Natural killer cell (primary cell): ENCODE measurements at regions not wholly inside any gene's neighbourhood (a gene's known extent, or its start where the extent isn't known, plus 50 kb on each side); places are given as distances from the start of the nearest gene placed in this dataset.
"Not testable (repeated sequence)": the region's sequence is repeated elsewhere in the genome, so short reads cannot be mapped to it uniquely, and the experiment has no call there.

ENCODE experiments used
- ATAC-seq, 3 donors: fragments of 150-1000 bp in 2 of 3; fragments of 200-7000 bp in 1 of 3; cut with Tn5 transposase; 1 replicate in 1 of 3; 2 replicates in 2 of 3; pipeline ENCODE4 v1.10.0; 2021; ENCODE audit warnings: mild to moderate bottlenecking in 2 of 3, moderate library complexity in 2 of 3
- DNase-seq, 2 donors: peaks; one replicate each; pipeline versions ENCODE4 v3.0.0 to v3.0.0-alpha.2; 2013 to 2021; ENCODE audit warnings: mixed read lengths in 1 of 2
- H3K27ac ChIP-seq: one replicate; pipeline ENCODE4 v1.5.1; 2013; ENCODE audit warnings: mild to moderate bottlenecking, low read length
- H3K27me3 ChIP-seq: one replicate; pipeline ENCODE4 v1.6.1; 2013; ENCODE audit warnings: low read length; ENCODE audit not compliant: control insufficient read depth, insufficient read depth
- H3K36me3 ChIP-seq: one replicate; pipeline ENCODE4 v1.6.1; 2013; ENCODE audit warnings: low read length; ENCODE audit not compliant: control insufficient read depth, insufficient read depth
- H3K4me1 ChIP-seq: one replicate; pipeline ENCODE4 v1.6.1; 2013; ENCODE audit warnings: low read length; ENCODE audit not compliant: control insufficient read depth, insufficient read depth
- H3K4me3 ChIP-seq: one replicate; pipeline ENCODE4 v1.5.1; 2013; ENCODE audit warnings: low read length
- H3K9me3 ChIP-seq: one replicate; pipeline ENCODE4 v1.6.1; 2013; ENCODE audit warnings: low read length; ENCODE audit not compliant: control insufficient read depth, insufficient read depth
- H3K27ac Mint-ChIP-seq, 2 donors: one replicate each; pipeline ENCODE4 v1.8.0; 2022; ENCODE audit warnings: mild to moderate bottlenecking in 2 of 2, mixed read lengths in 2 of 2, moderate library complexity in 1 of 2
- H3K27me3 Mint-ChIP-seq, 2 donors: one replicate each; pipeline ENCODE4 v1.8.0; 2022; ENCODE audit warnings: low read depth in 2 of 2, mixed read lengths in 2 of 2
- H3K36me3 Mint-ChIP-seq: one replicate; pipeline ENCODE4 v1.8.0; 2022; ENCODE audit warnings: mixed read lengths
- H3K4me1 Mint-ChIP-seq, 2 donors: one replicate each; pipeline ENCODE4 v1.8.0; 2022; ENCODE audit warnings: mixed read lengths in 2 of 2
- H3K4me3 Mint-ChIP-seq: one replicate; pipeline ENCODE4 v1.8.0; 2022; ENCODE audit warnings: mild to moderate bottlenecking, moderate library complexity, mixed read lengths
- H3K9me3 Mint-ChIP-seq, 2 donors: one replicate each; pipeline ENCODE4 v1.8.0; 2022; ENCODE audit warnings: mixed read lengths in 2 of 2
- WGBS: methylation state at CpG from one replicate; pipeline ENCODE4 v1.1.7; 2013; ENCODE audit warnings: missing lambda C conversion rate; ENCODE audit not compliant: insufficient coverage; 5-methylcytosine and 5-hydroxymethylcytosine counted together
- intact Hi-C: fragments of 100-400 bp; cut with micrococcal nuclease; formaldehyde crosslinking; loops from one replicate; pipeline ENCODE4 v1.14.2; 2022
- TF ChIP-seq, protein P1 (sequence below): fragments of 200-600 bp; IDR thresholded peaks from one replicate; pipeline ENCODE4 v1.8.0; 2022; ENCODE audit warnings: antibody characterized with exemption

DNA sequence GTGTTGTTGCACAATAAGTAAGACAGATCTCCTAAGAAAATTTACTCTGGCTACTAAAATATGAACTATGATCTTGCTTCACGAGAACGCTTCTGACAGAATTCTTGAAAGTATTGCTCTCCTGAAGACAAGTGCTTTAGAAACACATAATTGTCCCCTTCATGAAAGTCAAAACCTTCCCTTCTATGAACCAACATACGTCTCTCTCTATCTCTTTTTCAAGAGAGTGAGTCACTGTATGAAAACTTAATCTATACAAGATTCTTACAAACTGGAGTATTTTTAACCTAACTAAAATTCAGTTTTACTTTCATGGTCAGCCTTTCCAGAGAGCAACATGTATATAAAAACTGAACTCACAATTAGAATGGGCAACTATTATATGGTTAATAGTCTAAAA, 688.0 kb upstream of the CTNND2 start:
- H3K4me1 ChIP-seq, result no peaks in the 10 kb centered on the region
- Mint-ChIP-seq H3K4me1 (no peaks in the 10 kb centered on the region), H3K36me3 (no peaks in the 10 kb centered on the region), H3K27ac (no peak overlapping the region), H3K9me3 (peaks cover 6 to 16% of the 10 kb centered on the region in 2 donors), H3K4me3 (no peak overlapping the region), H3K27me3 (no peaks in the 10 kb centered on the region)
- no peak for ATAC-seq
- TF ChIP-seq, protein P1, sequence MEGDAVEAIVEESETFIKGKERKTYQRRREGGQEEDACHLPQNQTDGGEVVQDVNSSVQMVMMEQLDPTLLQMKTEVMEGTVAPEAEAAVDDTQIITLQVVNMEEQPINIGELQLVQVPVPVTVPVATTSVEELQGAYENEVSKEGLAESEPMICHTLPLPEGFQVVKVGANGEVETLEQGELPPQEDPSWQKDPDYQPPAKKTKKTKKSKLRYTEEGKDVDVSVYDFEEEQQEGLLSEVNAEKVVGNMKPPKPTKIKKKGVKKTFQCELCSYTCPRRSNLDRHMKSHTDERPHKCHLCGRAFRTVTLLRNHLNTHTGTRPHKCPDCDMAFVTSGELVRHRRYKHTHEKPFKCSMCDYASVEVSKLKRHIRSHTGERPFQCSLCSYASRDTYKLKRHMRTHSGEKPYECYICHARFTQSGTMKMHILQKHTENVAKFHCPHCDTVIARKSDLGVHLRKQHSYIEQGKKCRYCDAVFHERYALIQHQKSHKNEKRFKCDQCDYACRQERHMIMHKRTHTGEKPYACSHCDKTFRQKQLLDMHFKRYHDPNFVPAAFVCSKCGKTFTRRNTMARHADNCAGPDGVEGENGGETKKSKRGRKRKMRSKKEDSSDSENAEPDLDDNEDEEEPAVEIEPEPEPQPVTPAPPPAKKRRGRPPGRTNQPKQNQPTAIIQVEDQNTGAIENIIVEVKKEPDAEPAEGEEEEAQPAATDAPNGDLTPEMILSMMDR, result no peak
- H3K9me3 ChIP-seq, result no peaks in the 10 kb centered on the region
- whole genome bisulfite sequencing, result 98% methylated on average over 3 of the region's 3 CpGs
- no peaks in the 10 kb centered on the region for H3K36me3 ChIP-seq
- H3K27ac ChIP-seq, result no peak overlapping the region
- intact Hi-C loops, result no loop called here
- no peak overlapping the region for H3K4me3 ChIP-seq
- no peak for DNase-seq
- H3K27me3 ChIP-seq, result no peaks in the 10 kb centered on the region

DNA sequence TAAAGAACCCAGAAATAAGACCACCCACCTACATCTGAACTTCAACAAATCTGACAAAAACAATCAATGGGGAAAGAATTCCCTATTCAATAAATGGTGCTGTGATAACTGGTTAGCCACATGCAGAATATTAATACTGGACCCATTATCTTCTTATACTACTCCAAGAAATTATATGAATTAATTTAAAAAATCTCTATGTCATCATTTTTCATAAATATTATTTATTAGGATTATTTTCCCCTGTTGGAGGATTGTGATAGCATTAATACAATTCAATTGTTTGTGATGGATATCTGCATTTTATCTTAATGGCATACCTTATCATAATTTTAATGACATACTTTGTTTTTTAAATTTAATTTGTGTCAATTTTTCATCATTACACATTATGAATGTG, 682.2 kb upstream of the CTNND2 start:
- Histone ChIP-seq H3K36me3 (no peaks in the 10 kb centered on the region), H3K27ac (no peak overlapping the region), H3K9me3 (no peaks in the 10 kb centered on the region), H3K4me1 (no peaks in the 10 kb centered on the region), H3K4me3 (no peak overlapping the region), H3K27me3 (no peaks in the 10 kb centered on the region)
- H3K27ac Mint-ChIP-seq, result no peak overlapping the region
- H3K36me3 Mint-ChIP-seq, result no peaks in the 10 kb centered on the region
- peaks cover 6 to 23% of the 10 kb centered on the region in 2 donors for H3K9me3 Mint-ChIP-seq
- no peak for ATAC-seq
- TF ChIP-seq, protein P1, result no peak
- intact Hi-C loops, result no loop called here
- no peaks in the 10 kb centered on the region for H3K27me3 Mint-ChIP-seq
- no peak for DNase-seq
- no peak overlapping the region for H3K4me3 Mint-ChIP-seq
- no peaks in the 10 kb centered on the region for H3K4me1 Mint-ChIP-seq

DNA sequence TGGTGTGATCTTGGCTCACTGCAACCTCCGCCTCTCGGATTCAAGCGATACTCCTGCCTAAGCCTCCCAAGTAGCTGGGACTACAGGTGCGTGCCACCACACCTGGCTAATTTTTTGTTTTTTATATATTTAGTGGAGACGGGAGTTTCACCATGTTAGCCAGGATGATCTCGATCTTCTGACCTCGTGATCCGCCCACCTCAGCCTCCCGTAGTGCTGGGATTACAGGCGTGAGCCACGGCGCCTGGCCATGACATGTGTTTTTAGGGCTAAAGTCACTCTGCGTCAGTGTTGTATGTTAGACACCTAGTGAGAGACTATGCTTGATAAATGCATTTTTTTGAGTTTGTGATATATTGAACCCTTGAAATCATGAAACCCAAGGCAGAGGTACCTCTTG, 674.6 kb upstream of the CTNND2 start:
- H3K27ac Mint-ChIP-seq, H3K36me3 Mint-ChIP-seq, intact Hi-C loops, H3K9me3 Mint-ChIP-seq, H3K4me3 ChIP-seq, H3K27ac ChIP-seq, ATAC-seq, H3K4me1 Mint-ChIP-seq, H3K36me3 ChIP-seq, H3K4me3 Mint-ChIP-seq, H3K9me3 ChIP-seq, H3K4me1 ChIP-seq, H3K27me3 ChIP-seq, DNase-seq, H3K27me3 Mint-ChIP-seq: not testable (repeated sequence)
- WGBS, result 86% methylated on average over 13 of the region's 13 CpGs

DNA sequence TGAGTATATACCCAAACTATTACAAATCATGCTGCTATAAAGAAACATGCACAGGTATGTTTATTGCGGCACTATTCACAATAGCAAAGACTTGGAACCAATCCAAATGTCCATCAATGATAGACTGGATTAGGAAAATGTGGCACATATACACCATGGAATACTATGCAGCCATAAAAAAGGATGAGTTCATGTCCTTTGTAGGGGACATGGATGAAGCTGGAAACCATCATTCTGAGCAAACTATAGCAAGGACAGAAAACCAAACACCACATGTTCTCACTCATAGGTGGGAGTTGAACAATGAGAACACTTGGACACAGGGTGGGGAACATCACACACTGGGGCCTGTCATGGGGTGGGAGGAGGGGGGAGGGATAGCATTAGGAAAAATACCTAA, 672.7 kb upstream of the CTNND2 start:
- DNase-seq, H3K27me3 Mint-ChIP-seq, H3K27ac ChIP-seq, H3K27me3 ChIP-seq, H3K9me3 ChIP-seq, H3K36me3 ChIP-seq, H3K27ac Mint-ChIP-seq, H3K9me3 Mint-ChIP-seq, H3K4me1 Mint-ChIP-seq, intact Hi-C loops, H3K4me1 ChIP-seq, ATAC-seq, H3K4me3 ChIP-seq, H3K36me3 Mint-ChIP-seq, H3K4me3 Mint-ChIP-seq: not testable (repeated sequence)
- WGBS, result no CpG with 5 or more reads among the region's 1 CpG

DNA sequence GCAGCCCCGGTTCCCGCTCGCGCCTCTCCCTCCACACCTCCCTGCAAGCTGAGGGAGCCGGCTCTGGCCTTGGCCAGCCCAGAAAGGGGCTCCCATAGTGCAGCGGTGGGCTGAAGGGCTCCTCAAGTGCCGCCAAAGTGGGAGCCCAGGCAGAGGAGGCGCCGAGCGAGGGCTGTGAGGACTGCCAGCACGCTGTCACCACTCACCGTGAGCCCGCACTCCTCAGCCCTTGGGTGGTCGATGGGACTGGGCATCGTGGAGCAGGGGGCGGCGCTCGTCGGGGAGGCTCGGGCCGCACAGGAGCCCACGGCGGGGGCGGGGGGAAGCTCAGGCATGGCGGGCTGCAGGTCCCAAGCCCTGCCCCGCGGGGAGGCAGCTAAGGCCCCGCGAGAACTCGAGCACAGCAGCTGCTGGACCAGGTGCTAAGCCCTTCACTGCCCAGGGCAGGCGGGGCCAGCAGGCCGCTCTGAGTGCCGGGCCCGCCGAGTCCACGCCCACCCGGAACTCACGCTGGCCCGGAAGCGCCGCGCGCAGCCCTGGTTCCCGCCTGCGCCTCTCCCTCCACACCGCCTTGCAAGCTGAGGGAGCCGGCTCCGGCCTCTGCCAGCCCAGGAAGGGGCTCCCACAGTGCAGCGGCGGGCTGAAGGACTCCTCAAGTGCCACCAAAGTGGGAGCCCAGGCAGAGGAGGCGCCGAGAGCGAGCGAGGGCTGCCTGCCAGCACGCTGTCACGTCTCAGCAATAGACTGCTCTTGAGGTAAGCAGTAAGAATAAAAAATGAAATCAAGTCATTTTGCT, 670.2 kb upstream of the CTNND2 start:
- H3K4me1 Mint-ChIP-seq, H3K9me3 ChIP-seq, DNase-seq, H3K4me3 Mint-ChIP-seq, H3K27me3 Mint-ChIP-seq, H3K36me3 Mint-ChIP-seq, H3K4me3 ChIP-seq, intact Hi-C loops, H3K9me3 Mint-ChIP-seq, H3K27me3 ChIP-seq, H3K36me3 ChIP-seq, H3K27ac ChIP-seq, ATAC-seq, H3K4me1 ChIP-seq, H3K27ac Mint-ChIP-seq: not testable (repeated sequence)
- 95% methylated on average over 51 of the region's 56 CpGs for WGBS

DNA sequence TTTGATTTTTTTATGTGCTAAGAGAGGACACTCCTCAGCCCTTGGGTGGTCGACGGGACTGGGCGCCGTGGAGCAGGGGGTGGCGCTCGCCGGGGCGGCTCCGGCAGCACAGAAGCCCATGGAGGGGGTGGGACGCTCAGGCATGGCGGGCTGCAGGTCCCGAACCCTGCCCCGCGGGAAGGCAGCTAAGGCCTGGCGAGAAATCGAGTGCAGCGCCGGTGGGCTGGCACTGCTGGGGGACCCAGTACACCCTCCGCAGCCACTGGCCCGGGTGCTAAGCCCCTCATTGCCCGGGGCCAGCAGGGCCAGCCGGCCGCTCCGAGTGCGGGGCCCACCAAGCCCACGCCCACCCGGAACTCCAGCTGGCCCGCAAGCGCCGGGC, 669.7 kb upstream of the CTNND2 start:
- H3K36me3 Mint-ChIP-seq, H3K9me3 Mint-ChIP-seq, H3K4me1 ChIP-seq, H3K36me3 ChIP-seq, H3K4me3 ChIP-seq, DNase-seq, H3K4me3 Mint-ChIP-seq, H3K9me3 ChIP-seq, H3K4me1 Mint-ChIP-seq, intact Hi-C loops, H3K27ac ChIP-seq, H3K27me3 Mint-ChIP-seq, H3K27ac Mint-ChIP-seq, ATAC-seq, H3K27me3 ChIP-seq: not testable (repeated sequence)
- WGBS, result 97% methylated on average over 27 of the region's 30 CpGs
